Mucosa of rectum (tissue), 2 donors: ENCODE measurements at regions not wholly inside any gene's neighbourhood (a gene's known extent, or its start where the extent isn't known, plus 50 kb on each side); places are given as distances from the start of the nearest gene placed in this dataset.

Experiments
- H3K27ac ChIP-seq, 2 donors: one replicate each; pipeline ENCODE4 v1.7.0; 2013; ENCODE audit warnings: inconsistent platforms in 2 of 2, low read depth in 2 of 2, low read length in 2 of 2
- H3K27me3 ChIP-seq, 2 donors: one replicate each; pipeline ENCODE4 v1.7.0; 2013; ENCODE audit warnings: low read length in 2 of 2; ENCODE audit not compliant: control insufficient read depth in 2 of 2, insufficient read depth in 2 of 2
- H3K36me3 ChIP-seq, 2 donors: one replicate each; pipeline ENCODE4 v1.7.0; 2013; ENCODE audit warnings: low read length in 2 of 2; ENCODE audit not compliant: control insufficient read depth in 2 of 2, insufficient read depth in 2 of 2
- H3K4me1 ChIP-seq, 2 donors: one replicate each; pipeline ENCODE4 v1.7.0; 2013; ENCODE audit warnings: low read length in 2 of 2, mild to moderate bottlenecking in 1 of 2; ENCODE audit not compliant: control insufficient read depth in 2 of 2, insufficient read depth in 2 of 2
- H3K4me3 ChIP-seq, 2 donors: one replicate each; pipeline ENCODE4 v1.7.0; 2013; ENCODE audit warnings: low read length in 2 of 2
- H3K9ac ChIP-seq, 2 donors: one replicate each; pipeline ENCODE4 v1.7.0; 2013; ENCODE audit warnings: low read length in 2 of 2, low read depth in 1 of 2, mild to moderate bottlenecking in 1 of 2
- H3K9me3 ChIP-seq, 2 donors: one replicate each; pipeline ENCODE4 v1.7.0; 2013; ENCODE audit warnings: low read length in 2 of 2; ENCODE audit not compliant: control insufficient read depth in 2 of 2
- donor health status: healthy.
- donor health status: Normal muscosa, but diverticular disease.

DNA sequence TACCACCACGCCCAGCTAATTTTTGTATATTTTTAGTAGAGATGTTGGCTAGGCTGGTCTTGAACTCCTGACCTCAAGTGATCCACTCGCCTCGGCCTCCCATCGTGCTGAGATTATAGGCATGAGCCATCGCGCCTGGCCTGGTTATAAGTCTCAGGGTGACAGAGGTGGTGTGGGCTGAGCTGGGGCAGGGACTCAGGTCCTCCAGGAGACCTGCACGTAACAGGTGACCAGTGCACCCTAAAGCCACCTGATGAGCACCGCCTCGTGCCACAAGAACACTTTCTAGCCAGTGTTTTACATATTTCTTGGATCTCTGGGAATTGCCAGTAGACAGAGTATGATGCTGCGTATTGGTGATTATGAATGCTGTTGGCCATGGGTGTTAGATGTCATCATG is 136.5 kb upstream of the CPM start:
- Histone ChIP-seq H3K9me3 (no peaks in the 10 kb centered on the region), H3K4me1 (peaks cover 0 to 36% of the 10 kb centered on the region in 2 donors), H3K36me3 (no peaks in the 10 kb centered on the region), H3K9ac (no peak overlapping the region), H3K27ac (no peak overlapping the region), H3K27me3 (no peaks in the 10 kb centered on the region), H3K4me3 (no peak overlapping the region)

- Histone ChIP-seq H3K27me3 (no peaks in the 10 kb centered on the region), H3K9me3 (no peaks in the 10 kb centered on the region), H3K27ac (peak overlapping the region in 1 of 2 donors; percentile 38), H3K4me1 (peaks cover 0 to 36% of the 10 kb centered on the region in 2 donors), H3K9ac (peak overlapping the region; percentile 17 to 28), H3K4me3 (no peak overlapping the region), H3K36me3 (no peaks in the 10 kb centered on the region)
Measured at GRCh38 chr12:69070319-69071090, 137.5 kb upstream of the CPM start.

GRCh38 chr12:69071091-69071370 is 138.1 kb upstream of the CPM start:
- H3K36me3 ChIP-seq, result no peaks in the 10 kb centered on the region
- peaks cover 0 to 35% of the 10 kb centered on the region in 2 donors for H3K4me1 ChIP-seq
- H3K27me3 ChIP-seq, result no peaks in the 10 kb centered on the region
- no peaks in the 10 kb centered on the region for H3K9me3 ChIP-seq
- no peak overlapping the region for H3K4me3 ChIP-seq
- peak overlapping the region in 1 of 2 donors; percentile 28 for H3K9ac ChIP-seq
- H3K27ac ChIP-seq, result peak overlapping the region in 1 of 2 donors; percentile 38

GRCh38 chr12:69073035-69073434 is 140.1 kb upstream of the CPM start:
- H3K27me3 ChIP-seq, result no peaks in the 10 kb centered on the region
- no peaks in the 10 kb centered on the region for H3K36me3 ChIP-seq
- no peak overlapping the region for H3K4me3 ChIP-seq
- no peaks in the 10 kb centered on the region for H3K9me3 ChIP-seq
- H3K4me1 ChIP-seq, result peaks cover 0 to 17% of the 10 kb centered on the region in 2 donors
- H3K9ac ChIP-seq, result no peak overlapping the region
- no peak overlapping the region for H3K27ac ChIP-seq

DNA sequence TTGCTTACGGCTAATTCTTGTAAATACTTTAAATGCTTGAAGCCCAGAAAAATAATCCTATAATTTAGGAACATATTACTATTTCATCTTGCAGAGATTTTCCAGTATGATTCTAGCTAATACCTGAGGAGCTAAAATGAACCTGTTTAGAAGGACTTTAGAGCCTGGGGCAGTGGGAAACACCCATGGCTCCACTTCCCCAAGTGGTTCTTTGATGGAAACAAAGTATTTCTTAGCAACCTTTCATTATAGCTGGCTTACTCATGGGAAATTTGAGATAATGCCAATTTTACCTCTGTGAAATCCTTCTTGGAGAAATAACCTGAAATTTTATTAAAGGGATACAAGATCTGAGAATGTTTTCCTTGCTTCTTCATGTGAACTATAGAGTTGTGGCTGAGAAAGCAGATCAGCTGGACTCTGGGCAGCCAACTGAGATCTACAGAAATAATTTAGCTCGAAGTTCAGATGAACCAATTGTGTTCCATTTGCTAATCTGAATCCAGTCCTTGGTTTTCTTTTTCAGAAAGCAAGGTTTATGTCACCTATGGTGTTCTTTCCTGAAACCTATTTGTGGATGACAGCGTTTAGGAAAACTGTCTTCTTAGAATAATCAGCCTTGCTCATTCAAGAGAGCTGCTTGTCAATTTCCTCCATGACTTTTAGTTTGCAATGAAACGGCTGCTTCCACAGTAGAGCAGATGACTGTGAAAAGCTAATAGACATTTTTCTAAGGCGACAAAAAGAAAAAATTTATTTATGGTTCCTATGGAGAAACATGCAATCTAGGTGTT is 141.8 kb upstream of the CPM start:
- Histone ChIP-seq H3K4me3 (no peak overlapping the region), H3K9ac (no peak overlapping the region), H3K9me3 (no peaks in the 10 kb centered on the region), H3K27me3 (no peaks in the 10 kb centered on the region), H3K4me1 (peaks cover 0 to 8% of the 10 kb centered on the region in 2 donors), H3K27ac (no peak overlapping the region), H3K36me3 (no peaks in the 10 kb centered on the region)

- Histone ChIP-seq H3K9me3 (no peaks in the 10 kb centered on the region), H3K4me1 (peaks cover 0 to 2% of the 10 kb centered on the region in 2 donors), H3K36me3 (no peaks in the 10 kb centered on the region), H3K9ac (no peak overlapping the region), H3K4me3 (no peak overlapping the region), H3K27me3 (no peaks in the 10 kb centered on the region), H3K27ac (no peak overlapping the region)
Measured at GRCh38 chr12:69083689-69084088, 150.7 kb upstream of the CPM start.

GRCh38 chr12:69084816-69085378 is 151.9 kb upstream of the CPM start:
- H3K9ac ChIP-seq, result no peak overlapping the region
- no peaks in the 10 kb centered on the region for H3K9me3 ChIP-seq
- H3K27ac ChIP-seq, result no peak overlapping the region
- no peaks in the 10 kb centered on the region for H3K36me3 ChIP-seq
- H3K27me3 ChIP-seq, result no peaks in the 10 kb centered on the region
- no peak overlapping the region for H3K4me3 ChIP-seq
- peaks cover 0 to 2% of the 10 kb centered on the region in 2 donors for H3K4me1 ChIP-seq

GRCh38 chr12:69085852-69086251 is 152.9 kb upstream of the CPM start:
- Histone ChIP-seq H3K27me3 (no peaks in the 10 kb centered on the region), H3K9ac (no peak overlapping the region), H3K36me3 (no peaks in the 10 kb centered on the region), H3K27ac (no peak overlapping the region), H3K4me3 (no peak overlapping the region), H3K9me3 (no peaks in the 10 kb centered on the region), H3K4me1 (peaks cover 0 to 2% of the 10 kb centered on the region in 2 donors)

DNA sequence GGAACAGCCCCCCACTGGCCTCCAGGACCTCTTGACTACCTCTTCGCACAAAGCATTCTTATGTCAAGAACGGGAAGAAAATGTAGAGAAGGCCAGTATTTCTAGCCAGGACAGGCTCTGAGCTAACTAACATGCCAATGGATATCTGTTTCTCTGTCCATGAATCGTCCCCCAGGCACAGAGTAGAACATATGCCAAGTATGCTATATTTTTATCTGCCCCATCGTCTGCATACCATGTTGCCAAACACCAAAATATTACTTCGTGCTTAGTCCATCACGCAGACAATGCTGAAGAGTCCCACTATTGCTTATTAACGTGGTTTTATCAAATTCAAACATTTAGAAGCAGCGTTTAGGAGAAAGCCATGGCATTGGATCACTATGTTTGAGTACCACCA is 151.4 kb upstream of the CPSF6 start:
- no peaks in the 10 kb centered on the region for H3K36me3 ChIP-seq
- no peak overlapping the region for H3K27ac ChIP-seq
- H3K4me3 ChIP-seq, result no peak overlapping the region
- H3K27me3 ChIP-seq, result no peaks in the 10 kb centered on the region
- H3K9ac ChIP-seq, result no peak overlapping the region
- no peaks in the 10 kb centered on the region for H3K9me3 ChIP-seq
- peaks cover 0 to 2% of the 10 kb centered on the region in 2 donors for H3K4me1 ChIP-seq

GRCh38 chr12:69090722-69091121 is 148.6 kb upstream of the CPSF6 start:
- Histone ChIP-seq H3K4me1 (no peaks in the 10 kb centered on the region), H3K9me3 (no peaks in the 10 kb centered on the region), H3K36me3 (no peaks in the 10 kb centered on the region), H3K4me3 (no peak overlapping the region), H3K9ac (no peak overlapping the region), H3K27ac (no peak overlapping the region), H3K27me3 (no peaks in the 10 kb centered on the region)
